Osteoblast (primary cell): ENCODE measurements at regions not wholly inside any gene's neighbourhood (a gene's known extent, or its start where the extent isn't known, plus 50 kb on each side); places are given as distances from the start of the nearest gene placed in this dataset.
"Not testable (repeated sequence)": the region's sequence is repeated elsewhere in the genome, so short reads cannot be mapped to it uniquely, and the experiment has no call there.

ENCODE experiments used
- DNase-seq: peaks from one replicate; pipeline ENCODE4 v3.0.0; 2011; ENCODE audit warnings: low spot score, mixed read lengths; ENCODE audit not compliant: insufficient read length; ENCODE audit errors: missing footprints
- H2AFZ ChIP-seq: 2 replicates; pipeline ENCODE4 v1.6.0; 2011; ENCODE audit warnings: mild to moderate bottlenecking, low read length
- H3K27ac ChIP-seq: 2 replicates; pipeline ENCODE4 v1.5.1; 2011; ENCODE audit warnings: mild to moderate bottlenecking, low read depth, low read length, moderate library complexity
- H3K27me3 ChIP-seq: 2 replicates; pipeline ENCODE4 v1.6.0; 2012; ENCODE audit warnings: mild to moderate bottlenecking, control low read depth, inconsistent platforms, low read length, moderate library complexity; ENCODE audit not compliant: insufficient read depth
- H3K36me3 ChIP-seq: 2 replicates; pipeline ENCODE4 v1.5.1; 2011; ENCODE audit warnings: mild to moderate bottlenecking, low read length, control low read depth, moderate library complexity; ENCODE audit not compliant: insufficient read depth
- H3K4me1 ChIP-seq: 2 replicates; pipeline ENCODE4 v1.5.1; 2011; ENCODE audit warnings: mild to moderate bottlenecking, low read length, control low read depth, moderate library complexity; ENCODE audit not compliant: insufficient read depth
- H3K4me2 ChIP-seq: 2 replicates; pipeline ENCODE4 v1.6.0; 2011; ENCODE audit warnings: mild to moderate bottlenecking, low read length; ENCODE audit not compliant: insufficient read depth
- H3K4me3 ChIP-seq: fragments of 200-600 bp; sonication (generic); 3 replicates; pipeline ENCODE4 v1.5.1; 2012; ENCODE audit warnings: mild to moderate bottlenecking, low read length, inconsistent platforms; ENCODE audit not compliant: insufficient read depth
- H3K79me2 ChIP-seq: 2 replicates; pipeline ENCODE4 v1.6.0; 2012; ENCODE audit warnings: mild to moderate bottlenecking, low read length, control low read depth, inconsistent platforms; ENCODE audit not compliant: insufficient read depth
- H3K9me3 ChIP-seq: 2 replicates; pipeline ENCODE4 v1.5.1; 2011; ENCODE audit warnings: low read depth, low read length, control low read depth
- H4K20me1 ChIP-seq: 2 replicates; pipeline ENCODE4 v1.6.0; 2012; ENCODE audit warnings: mild to moderate bottlenecking, low read length, control low read depth; ENCODE audit not compliant: insufficient read depth
- CTCF ChIP-seq: IDR thresholded peaks from 2 replicates; pipeline ENCODE4 v1.5.1; 2011; ENCODE audit warnings: mild to moderate bottlenecking, low read depth, low read length, moderate library complexity; ENCODE audit errors: extremely low read depth

GRCh38 chr22:25453058-25453457 is 111.4 kb upstream of the GRK3 start:
- H3K4me1 ChIP-seq: peaks cover 30% of the 10 kb centered on the region
- TF ChIP-seq CTCF: no peak
- H3K4me3 ChIP-seq: no peak overlapping the region
- DNase-seq: no peak
- peaks cover 49% of the 10 kb centered on the region for H4K20me1 ChIP-seq
- no peaks in the 10 kb centered on the region for H3K27me3 ChIP-seq
- H3K36me3 ChIP-seq: peaks cover 9% of the 10 kb centered on the region
- peaks cover 78% of the 10 kb centered on the region for H3K79me2 ChIP-seq
- H2AFZ ChIP-seq: no peak overlapping the region
- H3K4me2 ChIP-seq: no peak overlapping the region
- no peaks in the 10 kb centered on the region for H3K9me3 ChIP-seq
- H3K27ac ChIP-seq: no peak overlapping the region

GRCh38 chr22:25453557-25453956 is 110.9 kb upstream of the GRK3 start:
- H3K79me2 ChIP-seq: peaks cover 73% of the 10 kb centered on the region
- H3K4me3 ChIP-seq: no peak overlapping the region
- H3K27ac ChIP-seq: no peak overlapping the region
- no peak for TF ChIP-seq CTCF
- H3K4me1 ChIP-seq: peaks cover 30% of the 10 kb centered on the region
- DNase-seq: no peak
- H3K9me3 ChIP-seq: no peaks in the 10 kb centered on the region
- H3K27me3 ChIP-seq: no peaks in the 10 kb centered on the region
- H2AFZ ChIP-seq: no peak overlapping the region
- H3K4me2 ChIP-seq: no peak overlapping the region
- peaks cover 10% of the 10 kb centered on the region for H3K36me3 ChIP-seq
- peaks cover 49% of the 10 kb centered on the region for H4K20me1 ChIP-seq

- DNase-seq, H3K27ac ChIP-seq, H3K9me3 ChIP-seq, H3K4me3 ChIP-seq, H2AFZ ChIP-seq, H3K4me2 ChIP-seq, H3K27me3 ChIP-seq: not testable (repeated sequence)
- H3K4me1 ChIP-seq: peaks cover 11% of the 10 kb centered on the region
- peaks cover 29% of the 10 kb centered on the region for H3K36me3 ChIP-seq
- H4K20me1 ChIP-seq: peaks cover 31% of the 10 kb centered on the region
- H3K79me2 ChIP-seq: peaks cover 44% of the 10 kb centered on the region
Observed at GRCh38 chr22:25456300-25457043, 108.0 kb upstream of the GRK3 start.

- not testable (repeated sequence) for DNase-seq, H3K4me3 ChIP-seq, H3K27me3 ChIP-seq, H3K4me1 ChIP-seq, H3K9me3 ChIP-seq, H3K27ac ChIP-seq, H3K4me2 ChIP-seq, H2AFZ ChIP-seq
- peaks cover 27% of the 10 kb centered on the region for H3K36me3 ChIP-seq
- peaks cover 23% of the 10 kb centered on the region for H3K79me2 ChIP-seq
- peaks cover 19% of the 10 kb centered on the region for H4K20me1 ChIP-seq
Observed at GRCh38 chr22:25458631-25459030, 105.8 kb upstream of the GRK3 start.

- H3K4me1 ChIP-seq, H3K4me3 ChIP-seq, H3K27ac ChIP-seq, H4K20me1 ChIP-seq, DNase-seq, H2AFZ ChIP-seq, H3K79me2 ChIP-seq, H3K27me3 ChIP-seq, H3K4me2 ChIP-seq, H3K9me3 ChIP-seq: not testable (repeated sequence)
- H3K36me3 ChIP-seq: peaks cover 23% of the 10 kb centered on the region
Observed at GRCh38 chr22:25460682-25461081, 103.8 kb upstream of the GRK3 start.
